DND-41 (cell line): ENCODE measurements at regions not wholly inside any gene's neighbourhood (a gene's known extent, or its start where the extent isn't known, plus 50 kb on each side); places are given as distances from the start of the nearest gene placed in this dataset.

Experiments used
- ATAC-seq: fragments of 200-7000 bp; cut with Tn5 transposase; 3 replicates; pipeline ENCODE4 v1.9.1; 2021; ENCODE audit warnings: low read depth; ENCODE audit not compliant: insufficient read depth
- DNase-seq: peaks from one replicate; pipeline ENCODE4 v3.0.0-alpha.2; 2020
- H2AFZ ChIP-seq: 2 replicates; pipeline ENCODE4 v1.6.0; 2012; ENCODE audit warnings: low read depth, low read length
- H3K27ac ChIP-seq: 2 replicates; pipeline ENCODE4 v1.5.1; 2012; ENCODE audit warnings: low read length, inconsistent platforms
- H3K27me3 ChIP-seq: fragments of 200-600 bp; sonication (generic); 2 replicates; pipeline ENCODE4 v1.6.0; 2012; ENCODE audit warnings: low read length, mild to moderate bottlenecking, inconsistent platforms; ENCODE audit not compliant: insufficient read depth, poor library complexity
- H3K36me3 ChIP-seq: 2 replicates; pipeline ENCODE4 v1.5.1; 2012; ENCODE audit warnings: low read length, inconsistent platforms; ENCODE audit not compliant: insufficient read depth
- H3K4me1 ChIP-seq: 2 replicates; pipeline ENCODE4 v1.5.1; 2012; ENCODE audit warnings: mild to moderate bottlenecking, low read length; ENCODE audit not compliant: insufficient read depth
- H3K4me2 ChIP-seq: 2 replicates; pipeline ENCODE4 v1.6.0; 2012; ENCODE audit warnings: mild to moderate bottlenecking, moderate library complexity, low read length, inconsistent platforms; ENCODE audit not compliant: insufficient read depth
- H3K4me3 ChIP-seq, 2 experiments: fragments of 200-600 bp in 1 of 2; shearing (Covaris generic) in 1 of 2; 2 replicates each; pipeline ENCODE4 v1.5.1; 2012 to 2016; ENCODE audit warnings: inconsistent platforms in 2 of 2, low read length in 2 of 2, mild to moderate bottlenecking in 2 of 2, low read depth in 1 of 2, moderate library complexity in 1 of 2
- H3K79me2 ChIP-seq: 2 replicates; pipeline ENCODE4 v1.6.0; 2012; ENCODE audit warnings: low read length, inconsistent platforms; ENCODE audit not compliant: insufficient read depth
- H3K9ac ChIP-seq: 2 replicates; pipeline ENCODE4 v1.6.0; 2012; ENCODE audit warnings: low read depth, mild to moderate bottlenecking, inconsistent platforms, low read length, moderate library complexity
- H3K9me3 ChIP-seq: 2 replicates; pipeline ENCODE4 v1.5.1; 2012; ENCODE audit warnings: low read length, moderate library complexity, mild to moderate bottlenecking, inconsistent platforms; ENCODE audit not compliant: insufficient read depth, severe bottlenecking
- H4K20me1 ChIP-seq: 2 replicates; pipeline ENCODE4 v1.6.0; 2012; ENCODE audit warnings: low read length; ENCODE audit not compliant: insufficient read depth
- EZH2 ChIP-seq: IDR thresholded peaks from 3 replicates; pipeline ENCODE4 v1.6.1; 2012; ENCODE audit warnings: borderline replicate concordance, low read depth, mild to moderate bottlenecking, moderate library complexity, low read length, inconsistent platforms; ENCODE audit not compliant: severe bottlenecking
- TF ChIP-seq, protein P1 (sequence below): IDR thresholded peaks from 2 replicates; pipeline ENCODE4 v1.5.1; 2012; ENCODE audit warnings: borderline replicate concordance, low read length, moderate library complexity, mild to moderate bottlenecking; ENCODE audit not compliant: poor library complexity, severe bottlenecking; ENCODE audit errors: extremely low read depth

DNA sequence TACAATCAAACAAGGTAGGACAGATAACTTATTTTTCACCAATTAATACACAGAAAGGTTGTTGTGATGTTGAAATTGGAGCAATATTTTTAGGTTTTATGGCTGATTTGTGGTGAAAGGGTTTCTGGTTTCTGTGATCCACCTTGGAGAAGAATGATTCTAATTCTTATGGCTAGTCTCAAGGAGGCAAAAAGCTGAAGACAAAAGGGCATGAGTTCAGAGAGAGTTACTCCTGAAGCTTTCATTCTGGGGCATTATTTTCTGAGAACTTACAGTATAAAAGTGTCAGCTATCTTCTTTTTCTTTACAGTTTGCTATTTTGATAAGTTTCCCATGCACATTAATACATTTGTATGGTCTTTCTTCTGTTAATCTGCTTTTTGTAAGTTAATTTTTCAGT lies 372.4 kb upstream of the CCDC179 start:
- ATAC-seq (no peak), DNase-seq (no peak)
- no peaks in the 10 kb centered on the region for H3K4me1 ChIP-seq
- H4K20me1 ChIP-seq = no peaks in the 10 kb centered on the region
- no peaks in the 10 kb centered on the region for H3K79me2 ChIP-seq
- H3K9ac ChIP-seq = no peak overlapping the region
- TF ChIP-seq, protein P1, sequence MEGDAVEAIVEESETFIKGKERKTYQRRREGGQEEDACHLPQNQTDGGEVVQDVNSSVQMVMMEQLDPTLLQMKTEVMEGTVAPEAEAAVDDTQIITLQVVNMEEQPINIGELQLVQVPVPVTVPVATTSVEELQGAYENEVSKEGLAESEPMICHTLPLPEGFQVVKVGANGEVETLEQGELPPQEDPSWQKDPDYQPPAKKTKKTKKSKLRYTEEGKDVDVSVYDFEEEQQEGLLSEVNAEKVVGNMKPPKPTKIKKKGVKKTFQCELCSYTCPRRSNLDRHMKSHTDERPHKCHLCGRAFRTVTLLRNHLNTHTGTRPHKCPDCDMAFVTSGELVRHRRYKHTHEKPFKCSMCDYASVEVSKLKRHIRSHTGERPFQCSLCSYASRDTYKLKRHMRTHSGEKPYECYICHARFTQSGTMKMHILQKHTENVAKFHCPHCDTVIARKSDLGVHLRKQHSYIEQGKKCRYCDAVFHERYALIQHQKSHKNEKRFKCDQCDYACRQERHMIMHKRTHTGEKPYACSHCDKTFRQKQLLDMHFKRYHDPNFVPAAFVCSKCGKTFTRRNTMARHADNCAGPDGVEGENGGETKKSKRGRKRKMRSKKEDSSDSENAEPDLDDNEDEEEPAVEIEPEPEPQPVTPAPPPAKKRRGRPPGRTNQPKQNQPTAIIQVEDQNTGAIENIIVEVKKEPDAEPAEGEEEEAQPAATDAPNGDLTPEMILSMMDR = no peak
- TF ChIP-seq EZH2 = no peak
- H3K36me3 ChIP-seq = no peaks in the 10 kb centered on the region
- H3K27ac ChIP-seq = no peak overlapping the region
- no peak overlapping the region for H2AFZ ChIP-seq
- no peaks in the 10 kb centered on the region for H3K27me3 ChIP-seq
- H3K9me3 ChIP-seq = no peaks in the 10 kb centered on the region
- H3K4me3 ChIP-seq = no peak overlapping the region
- H3K4me2 ChIP-seq = no peak overlapping the region

DNA sequence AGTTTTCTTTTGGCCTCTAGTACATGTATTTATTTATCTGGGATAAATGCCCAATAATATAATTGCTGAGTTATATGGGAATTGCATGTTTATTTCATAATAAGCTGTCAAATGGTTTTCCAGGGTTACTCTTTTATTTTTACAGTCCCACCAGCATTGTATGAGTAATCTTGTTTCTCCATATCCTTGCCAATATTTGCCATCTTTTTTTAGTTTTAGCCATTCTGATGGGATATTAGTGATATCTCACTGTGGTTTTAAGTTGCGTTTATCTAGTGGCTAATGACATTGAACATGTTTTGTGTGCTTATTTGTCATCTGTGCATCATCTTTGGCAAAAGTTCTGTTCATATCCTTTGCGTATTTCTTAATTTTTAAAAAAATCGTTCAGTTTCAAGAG lies 372.8 kb upstream of the CCDC179 start:
- Histone ChIP-seq H3K27me3 (no peaks in the 10 kb centered on the region), H3K4me2 (no peak overlapping the region)

DNA sequence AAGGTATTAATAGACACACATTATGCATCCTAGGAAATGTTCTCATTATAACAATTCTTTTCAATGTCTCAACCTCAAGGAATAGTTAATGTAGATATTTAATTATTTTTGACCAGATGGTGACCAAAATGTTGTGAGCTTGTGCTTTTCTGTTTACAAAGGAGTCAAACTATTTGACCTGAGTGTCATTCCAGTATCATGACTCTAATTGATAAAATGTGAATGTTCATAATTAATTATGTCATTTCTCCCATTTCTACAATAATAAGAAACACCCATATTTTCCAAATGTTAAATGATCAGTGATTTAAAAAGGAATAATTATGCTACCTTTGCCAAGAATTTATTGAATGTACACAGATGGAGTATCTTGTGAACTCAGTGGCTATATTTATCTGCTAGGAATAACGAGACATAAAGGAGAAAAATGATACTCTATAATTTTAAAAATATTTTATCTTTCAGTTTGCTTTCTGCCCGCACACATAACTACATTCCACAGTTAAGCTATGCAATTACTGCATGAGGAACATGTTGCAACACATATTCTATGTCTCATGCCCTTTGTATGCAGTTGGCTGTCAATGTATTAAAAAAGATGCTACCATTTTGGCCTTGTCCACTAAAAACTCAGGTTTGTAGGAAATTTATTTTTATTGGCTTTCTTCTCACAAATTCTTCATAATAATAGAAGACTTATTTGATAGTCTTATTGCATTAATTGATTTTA lies 376.7 kb upstream of the CCDC179 start:
- DNase-seq = no peak
- no peak overlapping the region for H3K4me3 ChIP-seq
- TF ChIP-seq EZH2 = no peak
- TF ChIP-seq, protein P1 = no peak
- H3K27ac ChIP-seq = no peak overlapping the region
- no peaks in the 10 kb centered on the region for H3K9me3 ChIP-seq
- ATAC-seq = no peak
- H3K9ac ChIP-seq = no peak overlapping the region
- H3K4me2 ChIP-seq = no peak overlapping the region
- no peaks in the 10 kb centered on the region for H3K4me1 ChIP-seq
- no peaks in the 10 kb centered on the region for H4K20me1 ChIP-seq
- no peaks in the 10 kb centered on the region for H3K27me3 ChIP-seq
- no peaks in the 10 kb centered on the region for H3K36me3 ChIP-seq
- H2AFZ ChIP-seq = no peak overlapping the region
- H3K79me2 ChIP-seq = no peaks in the 10 kb centered on the region

More for the DNA sequence above, 372.8 kb upstream of the CCDC179 start:
- Histone ChIP-seq H3K4me1 (no peaks in the 10 kb centered on the region), H3K36me3 (no peaks in the 10 kb centered on the region), H4K20me1 (no peaks in the 10 kb centered on the region), H3K9ac (no peak overlapping the region), H3K9me3 (no peaks in the 10 kb centered on the region), H2AFZ (no peak overlapping the region), H3K79me2 (no peaks in the 10 kb centered on the region), H3K27ac (no peak overlapping the region), H3K4me3 (no peak overlapping the region)
- ATAC-seq (no peak), DNase-seq (no peak)
- TF ChIP-seq, protein P1 = no peak
- TF ChIP-seq EZH2 = no peak
